GM12874 (cell line): ENCODE measurements at regions not wholly inside any gene's neighbourhood (a gene's known extent, or its start where the extent isn't known, plus 50 kb on each side); places are given as distances from the start of the nearest gene placed in this dataset.

Experiments used
- CTCF ChIP-seq: IDR thresholded peaks from 2 replicates; pipeline ENCODE4 v1.5.1; 2011; ENCODE audit warnings: low read depth, mild to moderate bottlenecking, control low read depth, low read length, moderate library complexity; ENCODE audit not compliant: insufficient read depth

- TF ChIP-seq CTCF: peak; percentile 41
Measured at GRCh38 chr11:134861490-134862104, 449.6 kb upstream of the B3GAT1 start.

GRCh38 chr11:134858783-134859480 lies 446.9 kb upstream of the B3GAT1 start:
- TF ChIP-seq CTCF: no peak

- TF ChIP-seq CTCF: no peak
Measured at GRCh38 chr11:134857035-134857434, 445.0 kb upstream of the B3GAT1 start.

GRCh38 chr11:134856056-134856971 lies 444.3 kb upstream of the B3GAT1 start:
- no peak for TF ChIP-seq CTCF

GRCh38 chr11:134853992-134854991 lies 442.2 kb upstream of the B3GAT1 start:
- no peak for TF ChIP-seq CTCF

GRCh38 chr11:134850566-134850965 lies 438.5 kb upstream of the B3GAT1 start:
- no peak for TF ChIP-seq CTCF

GRCh38 chr11:134849833-134850232 lies 437.8 kb upstream of the B3GAT1 start:
- no peak for TF ChIP-seq CTCF
